NCI-H82 treated with DMSO at 0.1 percent for 48 hours (cell line): ENCODE measurements at regions not wholly inside any gene's neighbourhood (a gene's known extent, or its start where the extent isn't known, plus 50 kb on each side); places are given as distances from the start of the nearest gene placed in this dataset.

Experiments used
- DNase-seq: peaks from one replicate; lab custom pipeline; 2025; ENCODE audit not compliant: unreplicated experiment; lab: John Stamatoyannopoulos, UW

DNA sequence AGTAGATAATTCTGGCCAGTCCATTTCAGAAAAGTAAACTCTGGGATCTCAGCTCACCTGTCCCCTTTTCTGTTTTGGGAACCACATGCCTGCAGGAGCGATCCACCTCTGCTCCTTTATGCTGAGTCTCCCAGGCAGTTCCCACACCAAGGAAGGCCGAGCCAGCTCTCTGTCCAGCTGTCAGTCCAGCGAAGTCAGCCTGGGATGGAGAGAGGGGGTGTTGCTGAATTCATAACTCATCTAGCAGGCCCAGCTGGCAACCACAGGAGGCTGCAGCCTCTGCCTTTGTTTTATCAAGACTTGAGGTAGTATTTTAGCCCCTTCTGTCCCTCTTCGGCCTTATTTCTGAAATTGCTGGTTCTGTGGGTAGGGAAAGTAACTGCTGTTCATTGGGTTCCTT, 209.9 kb downstream of the ARL4C start:
- no peak for DNase-seq

DNA sequence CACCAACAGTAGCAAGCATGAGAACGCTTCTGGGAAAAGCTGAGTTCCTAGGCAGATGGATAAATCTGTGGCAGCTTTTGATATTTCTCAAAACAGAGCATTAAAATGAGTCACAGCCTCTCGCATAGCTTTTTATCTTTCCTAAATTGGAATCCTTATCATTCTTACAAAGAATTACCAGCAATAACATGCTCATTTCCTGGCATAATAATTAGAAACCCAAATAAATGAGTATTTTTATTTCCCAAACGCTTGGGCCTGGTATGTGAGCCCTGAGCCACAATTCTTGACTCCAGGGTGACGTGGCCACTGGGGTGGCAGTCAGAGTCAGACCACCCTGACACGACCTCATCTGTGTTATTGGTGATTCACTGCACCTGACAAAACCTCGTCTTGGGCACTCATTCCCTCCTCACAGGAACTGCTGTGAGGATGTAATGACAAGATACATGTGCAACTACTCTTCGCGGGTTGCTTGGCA, 210.7 kb downstream of the ARL4C start:
- no peak for DNase-seq

- DNase-seq = no peak
Measured at GRCh38 chr2:234285541-234285940, 211.3 kb downstream of the ARL4C start.

DNA sequence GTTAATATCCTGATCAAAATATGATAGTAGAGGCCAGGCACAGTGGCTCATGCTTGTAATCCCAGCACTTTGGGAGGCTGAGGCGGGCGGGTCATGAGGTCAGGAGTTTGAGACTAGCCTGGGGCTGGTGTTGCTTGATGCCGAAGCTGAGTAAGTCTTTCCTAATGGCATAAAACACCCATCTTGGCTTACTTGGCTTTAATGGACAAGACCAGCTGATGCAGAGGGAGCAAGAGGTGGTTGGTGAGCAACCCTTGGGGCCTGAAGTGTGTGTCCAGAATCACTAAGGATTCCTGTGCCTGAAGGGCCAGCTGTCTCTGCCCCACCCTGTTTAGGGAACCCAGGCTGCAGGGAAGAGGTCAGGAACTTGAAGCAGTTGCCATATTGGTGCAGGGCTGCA, 217.2 kb downstream of the ARL4C start:
- DNase-seq = no peak

DNA sequence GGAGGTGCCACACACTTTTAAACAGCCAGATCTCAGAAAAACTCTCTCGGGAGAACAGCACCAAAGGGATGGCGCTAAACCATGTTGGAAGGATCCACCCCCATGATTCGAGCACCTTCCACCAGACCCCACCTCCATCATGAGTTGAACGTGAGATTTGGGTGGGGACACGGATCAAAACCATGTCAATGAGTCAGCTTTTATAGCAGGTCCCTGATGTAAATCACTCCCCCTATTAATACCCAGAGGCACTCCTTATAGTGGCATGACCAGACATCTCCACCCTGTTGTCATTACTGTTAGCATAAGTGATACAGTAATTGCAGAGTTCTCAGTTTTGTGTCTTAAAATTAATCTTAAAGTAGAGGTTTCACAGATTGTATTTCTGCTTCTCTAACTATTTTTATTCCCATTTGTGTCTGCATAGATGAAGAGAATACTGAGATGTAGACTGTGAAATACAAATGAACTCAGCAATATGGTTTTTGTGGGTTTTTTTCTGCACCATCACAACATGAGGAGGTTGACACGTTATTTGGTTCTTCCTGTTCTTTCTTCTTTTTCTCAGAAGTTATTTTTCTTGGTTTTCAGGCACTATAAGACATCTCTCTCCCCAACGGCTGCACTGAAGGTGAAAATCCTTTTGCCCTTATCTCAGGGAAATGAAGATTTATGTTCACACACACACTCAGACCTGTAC, 218.2 kb downstream of the ARL4C start:
- no peak for DNase-seq

DNA sequence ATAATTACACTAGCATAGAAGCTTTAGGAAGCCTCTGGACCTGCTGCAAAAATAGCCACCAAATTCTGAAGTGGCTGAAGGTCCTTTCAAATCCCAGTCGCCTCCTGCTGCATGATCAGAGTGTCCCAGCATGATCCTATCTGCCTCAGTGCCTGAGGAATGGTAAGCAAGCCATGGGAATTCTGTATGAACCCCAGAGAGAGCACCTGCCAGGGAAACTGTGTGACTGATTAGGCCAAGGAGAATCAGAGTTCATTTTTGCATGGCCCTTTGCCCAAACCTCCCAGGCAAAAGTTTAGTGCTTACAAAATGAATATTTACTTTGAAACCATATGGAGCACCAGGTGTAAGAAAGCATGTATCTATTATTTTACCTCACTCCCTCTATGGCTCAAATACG, 221.4 kb downstream of the ARL4C start:
- DNase-seq = no peak

DNA sequence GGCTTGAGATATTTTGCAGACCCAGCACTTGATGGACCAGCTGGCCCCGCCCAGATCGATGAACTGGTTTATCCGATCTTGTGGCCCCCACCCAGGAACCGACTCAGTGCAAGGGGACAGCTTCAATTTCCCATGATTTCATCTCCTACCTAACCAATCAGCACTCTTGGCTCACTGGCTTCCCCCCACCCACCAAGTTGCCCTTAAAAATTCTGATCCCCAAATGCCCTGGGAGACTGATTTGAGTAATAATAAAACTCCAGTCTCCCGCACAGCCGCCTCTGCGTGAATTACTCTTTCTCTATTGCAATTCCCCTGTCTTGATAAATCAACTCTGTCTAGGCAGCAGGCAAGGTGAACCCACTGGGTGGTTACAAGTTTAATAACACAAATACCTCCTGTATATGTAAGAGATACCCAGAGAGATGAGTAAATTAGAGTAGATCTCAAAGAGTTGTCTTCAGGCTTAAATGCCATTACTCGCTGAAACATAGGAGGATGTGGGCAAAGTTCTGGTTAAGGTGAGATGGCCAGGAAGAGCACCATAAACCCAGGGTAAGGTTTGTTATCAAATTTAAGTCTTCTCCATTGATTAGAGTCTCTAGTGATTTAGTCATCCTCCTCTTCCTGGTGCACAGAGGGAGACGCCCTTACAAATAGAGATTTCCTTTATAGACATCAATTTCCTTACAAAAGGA, 222.8 kb downstream of the ARL4C start:
- no peak for DNase-seq

DNA sequence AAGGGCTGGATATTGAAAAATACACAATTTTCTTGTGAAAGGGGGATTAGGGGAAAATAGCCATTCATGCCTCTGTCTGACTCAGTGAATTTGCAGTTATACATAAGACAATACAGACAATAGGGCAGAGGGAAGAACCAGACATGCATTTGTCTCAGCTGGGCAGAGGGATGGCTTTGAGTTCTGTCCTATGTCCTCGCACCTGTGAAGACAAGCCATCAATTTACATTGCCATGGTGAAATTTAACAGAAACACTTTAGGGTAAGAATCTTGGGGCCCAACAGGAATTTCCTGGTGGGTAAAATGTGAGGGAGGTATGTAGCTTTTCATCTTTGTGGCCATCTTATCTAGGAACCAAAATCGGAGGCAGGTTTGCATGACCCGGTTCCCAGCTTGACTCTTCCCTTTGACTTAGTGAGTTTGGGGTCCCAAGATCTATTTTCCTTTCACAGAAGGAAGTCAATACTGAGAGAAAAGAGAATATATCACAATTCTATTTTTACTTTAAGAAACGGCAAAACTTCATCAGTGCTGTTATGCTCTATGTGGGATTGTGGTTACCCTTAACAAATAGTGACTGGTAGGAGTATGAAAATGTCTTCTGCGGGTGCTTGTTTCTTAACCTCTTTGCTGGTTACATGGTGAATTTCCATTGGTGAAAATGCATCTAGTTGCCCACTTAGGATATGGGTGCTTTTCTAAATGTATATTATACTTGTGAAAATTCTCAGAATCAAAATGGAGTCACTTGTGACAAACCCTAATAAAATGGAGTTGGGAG, 221.8 kb downstream of the SPP2 start:
- no peak for DNase-seq

DNA sequence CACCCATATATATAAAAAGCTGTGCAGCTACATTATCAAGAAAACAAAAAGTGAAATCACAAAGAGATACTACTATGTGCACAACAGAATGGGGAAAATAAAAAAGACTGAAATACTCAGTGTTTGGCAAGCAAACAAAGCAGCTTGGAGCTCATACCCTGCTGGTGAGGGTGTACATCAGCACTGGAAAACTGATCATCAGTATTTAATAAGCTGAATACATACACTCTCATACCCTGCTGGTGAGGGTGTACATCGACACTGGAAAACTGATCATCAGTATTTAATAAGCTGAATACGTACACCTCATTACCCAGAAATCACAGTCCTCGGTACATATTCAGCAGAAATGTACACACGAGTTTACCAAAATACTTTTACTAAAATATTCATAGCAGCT, 220.8 kb downstream of the SPP2 start:
- no peak for DNase-seq

DNA sequence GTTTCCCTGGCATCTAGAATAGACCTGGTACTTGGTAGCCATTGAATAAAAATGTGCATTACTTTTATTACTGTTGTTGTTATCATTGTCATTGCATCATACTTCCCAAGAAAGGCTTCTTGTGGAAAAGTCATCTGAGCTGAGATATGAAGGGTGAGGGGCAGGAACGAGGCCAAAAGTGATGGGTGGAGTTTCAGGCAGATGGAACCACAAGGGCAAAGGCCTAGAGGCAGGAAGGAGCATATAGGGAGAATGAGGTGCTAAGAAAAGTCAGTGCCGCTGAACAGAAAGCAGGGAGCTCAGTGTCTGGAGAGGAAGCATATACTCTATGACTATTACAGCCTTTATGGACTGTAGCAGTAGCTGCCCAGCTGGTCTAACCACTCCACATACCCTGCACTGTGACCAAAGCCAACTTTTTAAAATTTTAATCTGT, 219.3 kb downstream of the SPP2 start:
- DNase-seq = no peak

DNA sequence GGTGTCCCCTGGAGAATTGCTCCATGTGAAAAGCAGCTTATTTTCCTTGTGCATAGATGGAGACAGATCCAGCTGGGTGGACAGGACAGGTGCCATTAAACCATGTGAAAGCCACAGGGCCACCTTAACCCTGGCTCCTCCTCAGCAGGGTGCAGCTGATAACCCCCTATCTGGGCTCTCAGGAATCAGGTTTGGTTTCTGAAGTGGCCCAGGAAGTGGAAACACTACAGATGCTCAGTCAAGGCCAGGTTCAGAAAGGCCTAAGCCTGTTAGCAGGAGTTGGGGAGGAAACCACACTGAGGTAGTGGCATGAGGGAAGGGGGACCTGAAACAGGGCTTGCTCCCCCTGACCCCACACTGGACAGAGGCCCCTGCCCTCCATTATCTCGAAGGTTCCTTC, 217.0 kb downstream of the SPP2 start:
- DNase-seq = no peak

- no peak for DNase-seq
Measured at GRCh38 chr2:234266952-234267351, 216.4 kb downstream of the SPP2 start.

DNA sequence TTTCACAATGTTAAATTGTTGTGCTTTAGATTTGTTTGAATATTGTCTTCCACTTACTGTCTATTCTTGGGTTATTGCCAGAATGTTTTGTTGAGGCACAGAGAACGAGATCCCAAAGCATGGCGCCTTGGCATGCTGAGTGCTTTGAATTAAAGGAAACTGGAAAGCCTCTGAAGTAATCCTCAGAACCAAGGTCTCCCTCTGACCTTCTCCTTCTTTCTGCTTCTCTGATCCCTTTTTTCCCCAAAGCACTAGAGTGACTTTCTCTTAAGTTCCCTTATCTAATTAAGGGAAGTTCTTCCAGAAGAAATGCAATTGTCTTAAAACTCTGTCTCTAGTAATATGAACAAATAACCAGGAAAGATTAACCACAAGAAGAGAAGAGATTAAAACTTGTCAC, 214.7 kb downstream of the SPP2 start:
- no peak for DNase-seq

- no peak for DNase-seq
Measured at GRCh38 chr2:234261736-234262135, 211.2 kb downstream of the SPP2 start.

DNA sequence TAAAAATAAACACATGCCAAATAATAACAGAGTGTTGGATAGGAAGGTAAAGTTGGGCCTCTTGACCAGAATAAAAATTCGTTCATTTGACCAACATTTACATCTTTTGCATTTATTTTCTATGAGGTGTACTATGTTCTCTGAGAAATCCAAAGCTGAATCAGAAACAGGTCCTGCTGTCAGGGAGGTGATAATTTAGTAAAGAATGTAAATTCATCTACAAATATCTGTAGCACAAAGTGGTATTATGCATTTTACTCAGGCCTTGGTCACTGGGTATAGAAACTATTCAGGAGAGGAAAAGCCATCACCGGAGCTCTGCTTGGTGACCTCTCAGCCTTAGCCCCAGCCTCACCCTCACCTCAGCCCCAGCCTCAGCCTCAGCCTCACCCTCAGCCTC, 208.9 kb downstream of the SPP2 start:
- no peak for DNase-seq

DNA sequence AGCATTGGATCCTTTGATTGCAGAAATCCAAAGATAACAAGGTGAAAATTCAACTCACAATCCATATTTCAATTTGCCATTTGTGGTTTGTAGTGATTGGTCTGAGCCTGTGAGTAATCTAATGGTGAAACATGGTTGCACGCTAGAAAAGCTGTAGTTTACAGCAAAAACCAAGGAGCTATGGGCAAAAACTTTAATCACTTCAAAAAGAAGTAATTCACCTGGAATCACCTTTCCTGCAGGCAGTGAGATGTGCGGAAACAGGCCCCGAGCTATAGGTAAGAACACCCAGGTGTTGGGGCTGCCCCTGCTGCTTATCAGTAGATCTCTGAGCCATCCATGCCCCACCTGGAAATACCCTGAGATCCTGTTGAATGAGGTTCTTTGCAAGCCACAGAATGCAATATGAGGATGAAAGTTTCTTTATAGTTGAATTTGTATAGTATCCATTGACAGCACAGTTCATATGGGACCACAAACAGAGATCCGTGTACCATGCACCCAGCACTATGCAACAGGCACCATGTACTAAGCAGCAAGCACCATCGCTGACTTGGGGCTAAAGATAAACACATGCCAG, 208.2 kb downstream of the SPP2 start:
- no peak for DNase-seq

- peak; percentile 5 for DNase-seq
Measured at GRCh38 chr2:234257859-234258561, 207.5 kb downstream of the SPP2 start.

DNA sequence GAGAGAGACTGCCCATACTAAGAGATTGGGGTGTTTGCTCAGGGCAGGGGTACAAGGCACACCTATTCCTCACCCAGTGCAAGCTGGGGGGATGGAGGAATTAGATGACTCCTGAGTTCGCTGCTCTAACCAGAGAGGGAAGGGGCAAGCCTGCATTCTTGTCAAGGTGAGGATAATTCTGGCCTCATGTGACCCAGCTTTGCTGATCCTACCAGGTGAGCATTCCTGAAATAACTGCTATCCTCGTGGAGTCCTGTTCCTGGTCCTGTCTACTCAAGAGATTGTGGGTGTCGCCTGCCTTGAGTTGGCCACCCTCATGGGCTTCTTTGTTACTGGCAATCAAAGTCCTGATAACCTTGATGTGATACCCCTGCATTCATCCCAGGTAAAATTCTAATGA, 206.0 kb downstream of the SPP2 start:
- DNase-seq = no peak

DNA sequence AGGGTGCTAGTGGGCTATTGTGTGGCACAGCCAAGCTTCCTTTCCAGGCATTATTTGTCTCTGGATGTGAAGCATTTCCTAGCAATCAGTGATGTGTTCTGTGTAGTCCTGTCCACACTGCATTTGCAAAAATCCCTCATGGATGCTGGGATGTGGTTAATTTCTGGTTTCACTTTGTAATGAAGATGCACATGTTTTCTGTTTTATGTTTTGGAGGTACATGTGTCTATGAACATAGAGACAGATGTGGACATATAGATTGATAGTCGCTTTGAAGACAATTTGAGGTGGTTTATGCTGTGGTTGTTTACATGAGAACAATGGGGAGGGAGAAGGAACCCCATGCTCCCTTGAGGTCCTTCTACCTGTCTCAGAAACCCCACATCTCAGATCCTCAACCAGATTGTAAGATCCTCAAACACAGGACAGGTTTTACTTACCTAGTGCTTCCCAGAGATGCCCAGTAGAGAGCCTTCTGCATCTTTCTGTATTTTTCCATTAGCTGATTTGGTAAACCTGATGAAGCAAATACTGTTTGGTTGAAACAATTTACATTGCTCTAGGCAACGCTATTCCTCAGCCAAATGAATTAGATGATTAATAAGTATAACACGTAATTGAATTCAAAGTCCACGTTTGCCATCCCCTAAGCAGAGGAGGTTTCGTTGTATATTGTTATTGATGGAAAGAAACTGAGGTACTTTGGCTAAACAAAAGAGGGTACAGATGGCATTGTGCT, 204.4 kb downstream of the SPP2 start:
- DNase-seq = no peak

DNA sequence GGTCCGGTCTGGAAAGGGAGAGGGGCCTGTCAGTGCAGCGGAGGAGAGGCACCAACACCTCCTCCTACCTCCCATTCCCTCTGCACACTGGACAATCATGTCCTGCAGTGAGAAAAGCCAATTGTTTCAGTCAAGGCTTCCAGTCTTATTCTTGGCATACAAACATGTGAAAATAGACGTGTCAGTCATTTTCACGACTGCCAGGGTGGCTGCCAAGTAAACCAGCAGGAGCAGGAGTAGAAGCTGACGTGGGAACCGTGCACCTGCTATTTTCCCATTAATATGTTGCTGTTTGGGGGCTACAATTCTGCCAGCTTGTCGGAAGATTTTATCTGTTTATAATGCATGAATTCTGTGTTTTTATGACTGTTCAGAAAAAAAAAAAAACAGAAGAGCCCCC, 202.3 kb downstream of the SPP2 start:
- no peak for DNase-seq
